Right ventricle myocardium superior (tissue), 1 donor: ENCODE measurements at regions not wholly inside any gene's neighbourhood (a gene's known extent, or its start where the extent isn't known, plus 50 kb on each side); places are given as distances from the start of the nearest gene placed in this dataset.

Experiments used
- ATAC-seq: fragments of 200-7000 bp; cut with Tn5 transposase; one replicate; pipeline ENCODE4 v1.9.1; 2020; ENCODE audit warnings: mild to moderate bottlenecking; ENCODE audit not compliant: poor library complexity
- DNase-seq: peaks from one replicate; pipeline ENCODE4 v3.0.0-alpha.2; 2020
- intact Hi-C: fragments of 100-400 bp; cut with DNase I; formaldehyde crosslinking; loops from one replicate; pipeline ENCODE4 v1.11.2; 2022
- donor health status: DM: no; HTN: yes; CAD: no; lungs with severe emphysema.

- no peak for ATAC-seq
- intact Hi-C loops = no loop called here
Observed at GRCh38 chr2:56680971-56681631, 497.3 kb downstream of the CCDC85A start.

GRCh38 chr2:56681659-56682396 is 498.0 kb downstream of the CCDC85A start:
- intact Hi-C loops = no loop called here
- DNase-seq (no peak), ATAC-seq (no peak)

More at GRCh38 chr2:56680971-56681631, 497.3 kb downstream of the CCDC85A start:
- no peak for DNase-seq

- intact Hi-C loops = no loop called here
- no peak for DNase-seq
- ATAC-seq = no peak
Observed at GRCh38 chr2:56682397-56682760, 498.6 kb downstream of the CCDC85A start.

- no peak for ATAC-seq
- DNase-seq = no peak
- intact Hi-C loops = no loop called here
Observed at GRCh38 chr2:56684327-56684726, 500.5 kb downstream of the CCDC85A start.

- no peak for ATAC-seq
- intact Hi-C loops = no loop called here
- DNase-seq = no peak
Observed at GRCh38 chr2:56685205-56685604, 501.4 kb downstream of the CCDC85A start.

GRCh38 chr2:56687169-56687568 is 503.4 kb downstream of the CCDC85A start:
- ATAC-seq (no peak), DNase-seq (no peak)
- intact Hi-C loops = no loop called here

- intact Hi-C loops = no loop called here
- DNase-seq = no peak
- no peak for ATAC-seq
Observed at GRCh38 chr2:56688661-56689060, 504.9 kb downstream of the CCDC85A start.

GRCh38 chr2:56693501-56693900 is 509.7 kb downstream of the CCDC85A start:
- DNase-seq = no peak
- intact Hi-C loops = no loop called here
- no peak for ATAC-seq

GRCh38 chr2:56703001-56703400 is 519.2 kb downstream of the CCDC85A start:
- DNase-seq = no peak
- intact Hi-C loops = no loop called here
- no peak for ATAC-seq

- intact Hi-C loops = no loop called here
- no peak for ATAC-seq
Observed at GRCh38 chr2:56705713-56706112, 521.9 kb downstream of the CCDC85A start.

GRCh38 chr2:56707218-56707617 is 523.4 kb downstream of the CCDC85A start:
- ATAC-seq (no peak), DNase-seq (no peak)
- intact Hi-C loops = no loop called here

More at GRCh38 chr2:56705713-56706112, 521.9 kb downstream of the CCDC85A start:
- no peak for DNase-seq

- ATAC-seq (no peak), DNase-seq (no peak)
- intact Hi-C loops = no loop called here
Observed at GRCh38 chr2:56707650-56708049, 523.9 kb downstream of the CCDC85A start.

- DNase-seq (no peak), ATAC-seq (no peak)
- intact Hi-C loops = no loop called here
Observed at GRCh38 chr2:56709181-56709580, 525.4 kb downstream of the CCDC85A start.

GRCh38 chr2:56713161-56713676 is 529.4 kb downstream of the CCDC85A start:
- intact Hi-C loops = no loop called here
- ATAC-seq = peak; percentile 59
- DNase-seq = no peak

- intact Hi-C loops = no loop called here
- DNase-seq = no peak
- ATAC-seq = no peak
Observed at GRCh38 chr2:56713978-56714377, 530.2 kb downstream of the CCDC85A start.

GRCh38 chr2:56714400-56714799 is 530.6 kb downstream of the CCDC85A start:
- ATAC-seq (no peak), DNase-seq (no peak)

GRCh38 chr2:56715683-56716082 is 531.9 kb downstream of the CCDC85A start:
- DNase-seq (no peak), ATAC-seq (no peak)
- intact Hi-C loops = no loop called here

More at GRCh38 chr2:56714400-56714799, 530.6 kb downstream of the CCDC85A start:
- intact Hi-C loops = no loop called here

- peak; percentile 87 for ATAC-seq
- intact Hi-C loops = no loop called here
- no peak for DNase-seq
Observed at GRCh38 chr2:56718413-56718812, 534.6 kb downstream of the CCDC85A start.

- DNase-seq (no peak), ATAC-seq (no peak)
- intact Hi-C loops = no loop called here
Observed at GRCh38 chr2:56729212-56729611, 545.4 kb downstream of the CCDC85A start.

GRCh38 chr2:56732946-56733345 is 549.2 kb downstream of the CCDC85A start:
- no peak for DNase-seq
- no peak for ATAC-seq
- intact Hi-C loops = no loop called here
